Fibroblast of skin of left biceps (primary cell): ENCODE measurements at regions not wholly inside any gene's neighbourhood (a gene's known extent, or its start where the extent isn't known, plus 50 kb on each side); places are given as distances from the start of the nearest gene placed in this dataset.

Experiments used
- DNase-seq, 2 experiments: peaks; one replicate each; pipeline ENCODE4 v3.0.0-alpha.2; 2013; ENCODE audit warnings: low read depth in 2 of 2

- no peak for DNase-seq
Observed at GRCh38 chr21:19236209-19236608, 832.6 kb upstream of the TMPRSS15 start.

- DNase-seq: no peak
Observed at GRCh38 chr21:19237608-19238007, 834.0 kb upstream of the TMPRSS15 start.

- DNase-seq: no peak
Observed at GRCh38 chr21:19239696-19240095, 836.1 kb upstream of the TMPRSS15 start.

- no peak for DNase-seq
Observed at GRCh38 chr21:19244502-19245187, 841.1 kb upstream of the TMPRSS15 start.

- no peak for DNase-seq
Observed at GRCh38 chr21:19245188-19245580, 841.6 kb upstream of the TMPRSS15 start.

- DNase-seq: no peak
Observed at GRCh38 chr21:19246018-19246417, 842.4 kb upstream of the TMPRSS15 start.

GRCh38 chr21:19256934-19257660 lies 853.5 kb upstream of the TMPRSS15 start:
- no peak for DNase-seq

- no peak for DNase-seq
Observed at GRCh38 chr21:19261731-19262376, 858.3 kb upstream of the TMPRSS15 start.

GRCh38 chr21:19266636-19267035 lies 863.1 kb upstream of the TMPRSS15 start:
- no peak for DNase-seq

- no peak for DNase-seq
Observed at GRCh38 chr21:19268686-19269085, 865.1 kb upstream of the TMPRSS15 start.

- no peak for DNase-seq
Observed at GRCh38 chr21:19275065-19275464, 871.5 kb upstream of the TMPRSS15 start.

GRCh38 chr21:19276665-19277064 lies 873.1 kb upstream of the TMPRSS15 start:
- no peak for DNase-seq

- DNase-seq: no peak
Observed at GRCh38 chr21:19286876-19287275, 883.3 kb upstream of the TMPRSS15 start.

GRCh38 chr21:19290328-19290727 lies 886.7 kb upstream of the TMPRSS15 start:
- no peak for DNase-seq

- no peak for DNase-seq
Observed at GRCh38 chr21:19320291-19320690, 916.7 kb upstream of the TMPRSS15 start.

GRCh38 chr21:19321688-19322087 lies 918.1 kb upstream of the TMPRSS15 start:
- DNase-seq: no peak

- DNase-seq: no peak
Observed at GRCh38 chr21:19322360-19322759, 918.8 kb upstream of the TMPRSS15 start.

- DNase-seq: no peak
Observed at GRCh38 chr21:19326531-19327319, 923.1 kb upstream of the TMPRSS15 start.

- DNase-seq: no peak
Observed at GRCh38 chr21:19328954-19329353, 925.4 kb upstream of the TMPRSS15 start.

- no peak for DNase-seq
Observed at GRCh38 chr21:19340303-19340702, 936.7 kb upstream of the TMPRSS15 start.

GRCh38 chr21:19340954-19341353 lies 937.4 kb upstream of the TMPRSS15 start:
- no peak for DNase-seq

GRCh38 chr21:19343711-19344110 lies 940.1 kb upstream of the TMPRSS15 start:
- no peak for DNase-seq
